GM12891 (cell line): ENCODE measurements at regions not wholly inside any gene's neighbourhood (a gene's known extent, or its start where the extent isn't known, plus 50 kb on each side); places are given as distances from the start of the nearest gene placed in this dataset.

Experiments
- POLR2A ChIP-seq: IDR thresholded peaks from 2 replicates; pipeline ENCODE4 v1.6.1; 2011; ENCODE audit warnings: low read depth, low read length, control low read depth
- POLR2AphosphoS5 ChIP-seq: IDR thresholded peaks from 2 replicates; pipeline ENCODE4 v1.6.1; 2011; ENCODE audit warnings: low read depth, low read length, control low read depth
- POU2F2 ChIP-seq: IDR thresholded peaks from 2 replicates; pipeline ENCODE4 v1.6.1; 2011; ENCODE audit warnings: low read depth, mild to moderate bottlenecking, control low read depth, low read length, moderate library complexity
- SPI1 ChIP-seq: IDR thresholded peaks from 2 replicates; pipeline ENCODE4 v1.6.1; 2011; ENCODE audit warnings: low read depth, low read length, control low read depth
- TAF1 ChIP-seq: IDR thresholded peaks from 2 replicates; pipeline ENCODE4 v1.6.1; 2011; ENCODE audit warnings: low read depth, low read length, control low read depth

GRCh38 chr2:34408100-34408499 is 809.0 kb upstream of the FAM98A start:
- TF ChIP-seq POLR2AphosphoS5 (no peak), TAF1 (no peak), POLR2A (no peak), POU2F2 (no peak), SPI1 (no peak)
